ENCODE measurements at regions not wholly inside any gene's neighbourhood (a gene's known extent, or its start where the extent isn't known, plus 50 kb on each side); places are given as distances from the start of the nearest gene placed in this dataset.

DNA sequence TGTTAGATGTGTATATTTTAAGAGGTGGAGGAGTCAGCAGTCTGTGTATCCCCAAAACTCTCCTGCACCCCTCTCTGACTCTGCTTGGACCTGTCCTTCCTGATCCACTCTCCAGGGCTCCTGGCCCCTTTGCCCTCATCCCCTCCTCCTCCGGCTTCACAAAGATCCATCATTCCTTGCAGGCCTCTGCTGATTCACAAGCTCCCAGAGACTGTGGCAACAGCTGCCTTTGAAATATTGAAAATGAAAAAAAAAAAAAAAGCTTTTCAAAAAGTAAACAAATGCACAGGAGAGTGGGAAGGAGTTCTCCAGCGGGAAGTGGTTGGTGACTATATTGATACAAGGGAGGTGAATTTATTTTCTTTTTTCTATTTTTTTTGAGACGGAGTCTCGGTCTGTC, 330.2 kb upstream of the SULF2 start:
- ATAC-seq: no peak
- DNase-seq: no peak
- Histone ChIP-seq H3K4me1 (no peaks in the 10 kb centered on the region), H3K36me3 (no peaks in the 10 kb centered on the region), H3K4me3 (no peak overlapping the region), H3K27me3 (peaks cover 0 to 4% (median 0%) of the 10 kb centered on the region in 9 donors), H3K9me3 (no peaks in the 10 kb centered on the region), H3K27ac (no peak overlapping the region)
- 89 to 94% (median 94%) methylated on average over 4 of the region's 4 CpGs for WGBS, 4 donors
- intact Hi-C loops (cut with DNase I): no loop called here
- TF ChIP-seq CTCF (IDR thresholded peaks at IDR 0.05) (no peak), POLR2A (IDR thresholded peaks at IDR 0.05) (no peak)

- Histone ChIP-seq H3K4me3 (no peak overlapping the region), H3K27ac (no peak overlapping the region), H3K27me3 (peaks cover 0 to 4% (median 0%) of the 10 kb centered on the region in 9 donors), H3K9me3 (peaks cover 0 to 17% (median 0%) of the 10 kb centered on the region in 12 donors), H3K4me1 (no peaks in the 10 kb centered on the region), H3K36me3 (no peaks in the 10 kb centered on the region)
- 71 to 81% (median 77%) methylated on average over 9 of the region's 9 CpGs for WGBS, 4 donors
- TF ChIP-seq CTCF (IDR thresholded peaks at IDR 0.05): no peak
- TF ChIP-seq POLR2A (IDR thresholded peaks at IDR 0.05): no peak
- DNase-seq (no peak), ATAC-seq (no peak)
- intact Hi-C loops (cut with DNase I): loop anchor here in 1 of 10 donors (5.0 kb wide), 1 partner anchor 1090 kb away; no protein-coding TSS in a partner anchor
Measured at GRCh38 chr20:48107560-48107959, 322.3 kb upstream of the SULF2 start.

DNA sequence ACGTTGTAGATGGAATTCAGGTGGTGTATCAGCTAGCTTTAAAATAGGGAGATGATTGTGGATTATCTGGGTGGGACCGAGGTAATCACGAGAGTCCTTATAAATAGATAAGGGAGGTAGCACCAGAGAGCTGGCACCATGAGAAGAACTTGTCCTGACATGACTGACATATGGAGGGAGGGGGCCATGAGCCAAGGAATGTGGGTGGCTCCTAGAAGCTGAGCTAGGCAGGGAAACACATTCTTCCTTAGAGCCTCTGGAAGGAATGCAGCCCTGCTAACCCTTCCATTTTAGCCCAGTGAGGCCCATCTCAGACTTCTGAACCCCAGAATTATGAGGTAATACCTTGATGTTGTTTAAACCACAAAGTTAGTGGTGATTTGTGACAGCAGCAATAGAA, 321.1 kb upstream of the SULF2 start:
- peaks cover 0 to 4% (median 0%) of the 10 kb centered on the region in 9 donors for H3K27me3 ChIP-seq
- H3K4me3 ChIP-seq: no peak overlapping the region
- DNase-seq: no peak
- no peak for ATAC-seq
- H3K4me1 ChIP-seq: no peaks in the 10 kb centered on the region
- intact Hi-C loops (cut with DNase I): loop anchor here in 1 of 10 donors (5.0 kb wide), 1 partner anchor 1089 kb away; no protein-coding TSS in a partner anchor
- H3K27ac ChIP-seq: no peak overlapping the region
- TF ChIP-seq CTCF (IDR thresholded peaks at IDR 0.05) (no peak), POLR2A (IDR thresholded peaks at IDR 0.05) (no peak)
- H3K9me3 ChIP-seq: peaks cover 0 to 17% (median 0%) of the 10 kb centered on the region in 12 donors
- no peaks in the 10 kb centered on the region for H3K36me3 ChIP-seq
- WGBS, 4 donors: 82 to 92% (median 88%) methylated on average over 3 of the region's 3 CpGs

GRCh38 chr20:48105526-48105925, 320.2 kb upstream of the SULF2 start:
- Histone ChIP-seq H3K9me3 (peaks cover 0 to 17% (median 0%) of the 10 kb centered on the region in 12 donors), H3K36me3 (no peaks in the 10 kb centered on the region), H3K27ac (no peak overlapping the region), H3K4me3 (no peak overlapping the region), H3K27me3 (peaks cover 0 to 4% (median 0%) of the 10 kb centered on the region in 9 donors), H3K4me1 (no peaks in the 10 kb centered on the region)
- DNase-seq (no peak), ATAC-seq (no peak)
- WGBS, 4 donors: 90 to 96% (median 92%) methylated on average over 11 of the region's 11 CpGs
- intact Hi-C loops (cut with DNase I): loop anchor here in 1 of 10 donors (5.0 kb wide), 1 partner anchor 1088 kb away; no protein-coding TSS in a partner anchor
- TF ChIP-seq CTCF (IDR thresholded peaks at IDR 0.05) (no peak), POLR2A (IDR thresholded peaks at IDR 0.05) (no peak)
